ENCODE measurements at regions not wholly inside any gene's neighbourhood (a gene's known extent, or its start where the extent isn't known, plus 50 kb on each side); places are given as distances from the start of the nearest gene placed in this dataset.

- TF ChIP-seq CTCF (conservative IDR thresholded peaks at IDR 0.05; ENCODE audit: low read length) = no peak
- no peak for TF ChIP-seq EZH2phosphoT487 (IDR thresholded peaks at IDR 0.05; ENCODE audit: borderline replicate concordance)
Observed at GRCh38 chr10:33385015-33385414, 50.5 kb upstream of the NRP1 start.
